ENCODE measurements at regions not wholly inside any gene's neighbourhood (a gene's known extent, or its start where the extent isn't known, plus 50 kb on each side); places are given as distances from the start of the nearest gene placed in this dataset.

DNA sequence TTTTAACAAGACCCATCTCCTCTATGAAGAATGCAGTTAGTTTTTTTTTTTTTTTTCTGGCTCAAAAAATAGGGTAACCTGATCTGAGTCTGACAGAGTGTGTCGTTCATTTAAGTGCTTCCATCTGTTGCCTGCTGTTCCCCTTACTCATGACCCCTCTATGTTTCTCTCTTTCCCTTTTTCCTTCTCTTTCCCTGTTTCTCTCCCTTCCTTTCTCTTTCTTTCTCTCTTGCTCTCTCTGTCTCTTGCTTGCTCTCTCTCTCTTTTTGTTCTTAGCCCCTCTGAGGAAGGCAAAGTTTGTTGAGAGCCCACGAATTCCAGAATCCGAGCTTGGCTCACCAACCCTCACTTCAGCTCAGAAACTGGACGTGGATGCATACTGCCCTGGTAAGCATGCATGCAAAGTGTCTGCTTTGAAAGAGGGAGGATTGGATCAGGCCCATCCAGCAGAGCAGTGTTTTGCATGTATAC, 185.0 kb downstream of the TANC2 start:
- ATAC-seq (no peak), DNase-seq (no peak)
- H3K27me3 Mint-ChIP-seq = no peaks in the 10 kb centered on the region
- no peak overlapping the region for H3K27ac Mint-ChIP-seq
- no peak overlapping the region for H3K4me3 Mint-ChIP-seq
- H3K9me3 Mint-ChIP-seq (ENCODE audit: low read depth) = no peaks in the 10 kb centered on the region
- H3K4me1 Mint-ChIP-seq = peaks cover 5% of the 10 kb centered on the region
- no peaks in the 10 kb centered on the region for H3K36me3 Mint-ChIP-seq
- CTCF ChIA-PET = interaction anchor here (0.7 kb wide), 1 partner anchor 1938 kb away, joined by 3 read pairs; no protein-coding TSS in a partner anchor

DNA sequence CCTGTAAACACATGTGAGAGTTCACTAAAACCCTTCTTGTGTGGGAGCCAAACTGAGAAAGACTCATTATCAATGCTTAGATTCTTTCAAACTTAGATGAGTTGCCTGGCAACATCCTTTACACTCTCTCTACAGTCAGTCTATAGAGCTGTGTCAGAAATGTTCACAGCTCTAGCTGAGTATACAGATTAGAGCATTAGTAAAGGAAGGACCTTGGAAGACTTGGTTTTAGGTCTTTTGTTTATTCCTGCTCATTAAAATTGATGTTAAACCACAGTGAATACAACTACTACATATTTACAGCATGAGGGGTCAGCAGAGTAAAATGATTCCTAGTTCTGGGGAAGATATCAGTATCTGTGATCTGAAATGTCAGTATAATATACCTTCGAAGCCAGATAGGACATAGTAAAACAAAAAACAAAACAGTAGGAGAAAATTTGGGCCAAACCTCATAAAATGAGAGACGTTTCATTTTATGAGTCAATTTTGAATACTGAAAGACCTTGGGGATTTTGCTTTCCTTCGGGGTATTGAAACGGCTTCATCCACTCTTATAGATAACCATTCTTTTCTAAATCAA, 186.0 kb downstream of the TANC2 start:
- CTCF ChIA-PET = no interaction called here
- no peaks in the 10 kb centered on the region for H3K9me3 Mint-ChIP-seq (ENCODE audit: low read depth)
- H3K4me3 Mint-ChIP-seq = no peak overlapping the region
- DNase-seq = no peak
- no peaks in the 10 kb centered on the region for H3K36me3 Mint-ChIP-seq
- no peak for ATAC-seq
- no peaks in the 10 kb centered on the region for H3K27me3 Mint-ChIP-seq
- H3K4me1 Mint-ChIP-seq = peaks cover 8% of the 10 kb centered on the region
- no peak overlapping the region for H3K27ac Mint-ChIP-seq

DNA sequence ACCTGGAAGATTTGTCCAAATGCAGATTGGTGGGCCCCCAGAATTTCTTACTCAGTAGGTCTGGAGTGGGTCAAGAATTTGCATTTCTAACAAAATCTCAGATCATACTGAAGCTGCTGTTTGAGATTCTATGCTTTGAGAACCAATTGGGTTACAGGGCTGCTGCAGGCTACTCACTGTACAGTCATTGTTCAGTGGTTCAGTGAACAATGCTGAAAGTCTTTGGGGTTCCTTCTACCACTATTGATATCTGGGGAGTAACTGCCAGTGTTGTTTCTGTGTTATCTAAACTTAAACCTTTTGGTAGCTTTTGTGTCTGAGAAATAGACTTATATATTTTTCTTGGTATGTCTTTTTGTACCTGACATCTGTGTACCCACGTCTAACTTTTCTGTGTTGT, 187.5 kb downstream of the TANC2 start:
- H3K9me3 Mint-ChIP-seq (ENCODE audit: low read depth) = no peaks in the 10 kb centered on the region
- CTCF ChIA-PET = no interaction called here
- peaks cover 10% of the 10 kb centered on the region for H3K4me1 Mint-ChIP-seq
- DNase-seq = no peak
- H3K27me3 Mint-ChIP-seq = no peaks in the 10 kb centered on the region
- H3K4me3 Mint-ChIP-seq = no peak overlapping the region
- H3K36me3 Mint-ChIP-seq = no peaks in the 10 kb centered on the region
- no peak overlapping the region for H3K27ac Mint-ChIP-seq
- no peak for ATAC-seq

DNA sequence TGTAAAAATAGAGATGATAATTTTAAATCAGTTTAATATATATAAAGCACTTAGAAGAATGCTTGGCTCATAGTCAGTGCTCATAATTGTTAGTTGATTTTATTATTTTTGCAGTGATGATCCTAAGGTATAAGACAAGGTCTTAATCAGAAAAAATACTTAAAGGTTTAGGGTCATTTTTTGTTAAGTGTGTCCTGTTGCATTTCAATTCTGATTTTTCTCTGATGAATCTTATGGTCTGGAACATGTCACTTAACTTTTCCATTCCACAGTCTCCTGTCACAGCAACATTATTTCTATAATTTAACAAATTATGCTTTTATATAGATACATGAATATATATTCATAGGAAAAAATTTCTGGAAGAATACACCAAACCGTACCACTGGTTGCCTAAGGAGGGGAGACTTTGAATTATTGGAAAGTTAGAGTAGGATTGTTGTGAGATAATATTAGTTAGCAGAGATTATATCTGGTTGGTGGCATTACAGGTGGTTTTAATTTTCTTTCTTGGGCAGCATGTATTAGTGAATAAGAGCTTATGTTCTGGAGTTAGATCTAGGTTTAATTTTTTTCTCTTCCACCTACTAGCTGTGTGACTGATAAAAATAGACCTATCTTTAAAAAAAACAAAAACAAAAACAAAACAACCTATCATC, 188.7 kb downstream of the TANC2 start:
- Mint-ChIP-seq H3K36me3 (no peaks in the 10 kb centered on the region), H3K4me3 (no peak overlapping the region), H3K27ac (no peak overlapping the region), H3K9me3 (ENCODE audit: low read depth) (no peaks in the 10 kb centered on the region), H3K27me3 (no peaks in the 10 kb centered on the region), H3K4me1 (peaks cover 10% of the 10 kb centered on the region)
- DNase-seq = no peak
- ATAC-seq = no peak
- CTCF ChIA-PET = no interaction called here

DNA sequence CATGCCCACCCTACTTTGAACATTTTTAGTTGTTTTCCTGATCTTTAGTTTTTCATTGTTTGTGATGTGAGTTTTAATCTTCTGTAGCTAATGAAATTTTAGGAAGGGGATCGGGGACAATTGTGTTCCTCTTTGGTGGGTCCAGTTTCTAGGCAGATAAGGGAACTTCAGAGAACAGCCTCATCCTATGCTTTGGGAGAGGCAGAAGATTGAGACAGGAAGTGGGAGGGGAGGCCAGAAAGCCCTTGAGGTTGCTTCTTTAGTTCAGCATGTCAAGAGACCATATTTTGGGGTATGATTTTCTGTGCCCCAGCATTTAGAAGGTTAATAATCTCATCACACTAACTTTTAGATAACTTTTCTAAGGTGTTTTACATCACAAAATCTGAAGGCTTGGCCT, 191.0 kb downstream of the TANC2 start:
- Mint-ChIP-seq H3K4me1 (peaks cover 9% of the 10 kb centered on the region), H3K4me3 (no peak overlapping the region), H3K36me3 (no peaks in the 10 kb centered on the region), H3K27me3 (no peaks in the 10 kb centered on the region), H3K27ac (no peak overlapping the region), H3K9me3 (ENCODE audit: low read depth) (no peaks in the 10 kb centered on the region)
- DNase-seq (no peak), ATAC-seq (no peak)
- CTCF ChIA-PET = no interaction called here

DNA sequence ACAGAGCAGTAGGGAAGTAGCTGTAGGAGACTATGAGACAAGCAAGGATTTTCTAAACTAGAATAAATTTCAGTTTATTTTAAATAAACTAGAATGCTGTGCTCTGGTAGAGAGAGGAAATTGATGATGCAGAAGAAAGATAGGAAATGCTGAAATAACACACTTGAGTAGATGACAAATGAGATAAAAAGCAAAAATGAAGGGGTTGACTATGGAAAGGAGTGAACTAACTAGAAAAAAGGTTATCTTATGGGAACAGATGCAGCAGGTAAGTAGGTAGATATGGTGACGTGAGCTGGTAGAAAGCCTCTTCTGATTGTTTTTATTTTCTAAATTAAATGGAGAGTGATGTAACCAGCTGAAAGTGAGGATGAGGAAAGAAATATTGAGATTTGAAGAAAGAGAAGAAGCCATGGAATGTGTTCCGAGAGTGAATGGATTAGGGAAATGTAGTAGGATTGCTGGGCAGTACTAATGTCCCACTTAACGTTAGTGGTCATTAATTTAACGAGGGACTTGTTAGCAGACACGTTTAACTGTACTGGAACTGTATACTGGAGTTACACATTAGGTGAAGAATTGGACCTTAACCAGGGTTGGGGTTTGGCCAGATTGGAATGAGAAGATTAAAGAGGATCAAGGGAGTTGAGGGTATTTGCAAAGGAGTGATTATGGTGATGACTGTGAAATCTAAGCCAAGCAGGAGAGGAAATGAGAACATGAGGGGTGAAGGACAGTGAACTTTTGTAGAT, 196.5 kb downstream of the TANC2 start:
- no peaks in the 10 kb centered on the region for H3K4me1 Mint-ChIP-seq
- peaks cover 7% of the 10 kb centered on the region for H3K27me3 Mint-ChIP-seq
- ATAC-seq = no peak
- H3K4me3 Mint-ChIP-seq = no peak overlapping the region
- H3K9me3 Mint-ChIP-seq (ENCODE audit: low read depth) = no peaks in the 10 kb centered on the region
- H3K27ac Mint-ChIP-seq = no peak overlapping the region
- no peaks in the 10 kb centered on the region for H3K36me3 Mint-ChIP-seq
- CTCF ChIA-PET = no interaction called here
- no peak for DNase-seq

DNA sequence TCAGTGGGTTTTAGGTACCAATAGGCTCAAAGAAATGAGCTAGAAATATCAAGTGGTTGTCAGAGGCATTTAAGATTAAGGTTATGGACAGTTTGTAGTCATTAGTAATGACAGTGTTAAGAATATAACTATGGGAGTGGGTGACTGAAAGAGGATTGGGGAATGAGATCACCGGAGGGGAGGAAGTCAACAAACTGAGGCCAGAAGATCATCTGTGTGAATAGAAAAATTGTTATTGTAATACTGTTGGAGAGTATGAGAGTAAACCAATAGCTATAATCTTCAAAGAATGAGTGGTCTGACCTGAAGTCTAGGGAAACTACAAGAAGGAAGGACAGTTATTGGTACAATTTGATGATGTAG, 197.1 kb downstream of the TANC2 start:
- Mint-ChIP-seq H3K27me3 (peaks cover 7% of the 10 kb centered on the region), H3K27ac (no peak overlapping the region), H3K4me3 (no peak overlapping the region), H3K36me3 (no peaks in the 10 kb centered on the region), H3K4me1 (no peaks in the 10 kb centered on the region), H3K9me3 (ENCODE audit: low read depth) (no peaks in the 10 kb centered on the region)
- ATAC-seq = no peak
- DNase-seq = no peak
- CTCF ChIA-PET = no interaction called here

DNA sequence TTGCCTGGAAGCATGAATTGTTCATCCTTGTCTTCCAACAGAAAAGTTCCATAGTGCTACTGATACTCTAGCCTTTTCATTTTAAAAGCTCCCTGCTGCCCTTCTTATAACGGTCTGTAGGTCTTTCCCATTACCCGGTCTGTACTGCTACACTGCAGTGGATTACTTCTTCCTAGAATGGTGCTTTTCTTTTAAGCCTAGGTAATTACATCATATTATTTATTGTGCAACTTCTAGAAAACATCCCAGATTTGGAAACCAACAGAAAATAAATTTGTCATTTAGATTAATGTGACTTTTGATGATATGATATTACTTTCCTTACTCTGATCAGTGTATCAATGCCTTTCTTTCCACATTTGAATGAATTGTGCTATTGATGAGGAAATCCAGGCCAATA, 199.4 kb downstream of the TANC2 start:
- Mint-ChIP-seq H3K36me3 (no peaks in the 10 kb centered on the region), H3K9me3 (ENCODE audit: low read depth) (no peaks in the 10 kb centered on the region), H3K27me3 (peaks cover 7% of the 10 kb centered on the region), H3K4me3 (no peak overlapping the region), H3K4me1 (no peaks in the 10 kb centered on the region), H3K27ac (no peak overlapping the region)
- ATAC-seq = no peak
- CTCF ChIA-PET = no interaction called here
- DNase-seq = no peak

DNA sequence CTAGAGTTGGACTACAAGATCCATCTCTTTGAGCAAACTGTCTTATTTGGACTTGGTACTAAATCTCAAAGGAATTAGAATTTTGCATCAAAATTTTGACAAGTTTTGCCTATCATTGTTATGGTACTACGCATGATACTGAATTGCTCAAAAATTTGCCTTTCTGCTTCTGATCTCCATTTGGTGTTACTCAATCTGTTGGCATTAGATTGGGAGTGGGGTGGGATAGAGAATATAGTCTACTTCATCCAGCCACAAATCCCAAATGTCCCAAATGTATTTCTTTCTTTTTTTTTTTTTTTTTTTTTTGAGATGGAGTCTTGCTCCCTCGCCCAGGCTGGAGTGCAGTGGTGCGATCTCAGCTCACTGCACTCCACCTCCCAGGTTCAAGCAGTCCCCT, 204.8 kb downstream of the TANC2 start:
- Mint-ChIP-seq H3K4me1 (no peaks in the 10 kb centered on the region), H3K27ac (no peak overlapping the region), H3K36me3 (no peaks in the 10 kb centered on the region), H3K9me3 (ENCODE audit: low read depth) (no peaks in the 10 kb centered on the region), H3K27me3 (peaks cover 7% of the 10 kb centered on the region), H3K4me3 (no peak overlapping the region)
- no peak for DNase-seq
- no peak for ATAC-seq
- CTCF ChIA-PET = no interaction called here

DNA sequence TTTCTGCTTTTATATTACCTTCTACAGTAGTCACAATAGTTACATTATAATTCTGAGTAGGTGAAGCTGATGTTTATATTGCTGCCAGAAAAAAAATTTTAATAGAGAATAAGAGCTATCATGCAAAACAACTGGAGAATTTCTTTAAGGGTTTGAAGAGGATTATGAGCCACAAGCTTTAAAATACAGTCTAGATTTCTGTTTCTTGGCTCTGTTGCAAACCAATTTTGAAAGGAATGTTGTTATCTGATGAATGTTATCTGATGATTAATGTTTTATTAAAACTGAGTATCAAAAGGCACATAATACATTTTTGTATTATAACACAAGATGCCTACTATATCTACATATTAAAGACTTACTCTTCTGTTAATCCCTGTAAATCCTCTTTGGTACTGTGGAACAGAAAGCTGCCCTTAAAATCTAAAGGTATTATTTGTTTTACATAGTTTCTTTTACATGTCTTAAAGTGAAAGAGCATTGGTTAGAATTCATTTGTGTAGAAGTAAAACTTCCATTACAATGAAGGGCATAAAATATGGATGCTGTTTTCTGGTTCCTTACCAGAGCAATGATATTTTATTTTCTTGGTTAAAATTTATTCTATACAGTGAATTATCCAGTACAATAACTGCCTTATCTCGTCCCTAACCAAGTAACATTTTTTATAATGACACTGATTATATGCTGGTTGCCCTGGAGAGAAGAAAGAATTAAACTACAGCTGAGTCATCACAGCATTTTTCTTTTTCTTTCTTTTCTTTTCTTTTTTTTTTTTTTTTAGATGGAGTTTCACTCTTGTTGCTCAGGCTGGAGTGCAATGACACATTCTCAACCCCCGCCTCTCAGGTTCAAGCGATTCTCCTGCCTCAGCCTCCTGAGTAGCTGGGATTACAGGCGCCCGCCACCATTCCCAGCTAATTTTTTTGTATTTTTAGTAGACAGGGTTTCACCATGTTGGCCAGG, 205.7 kb downstream of the TANC2 start:
- CTCF ChIA-PET = no interaction called here
- Mint-ChIP-seq H3K27ac (no peak overlapping the region), H3K9me3 (ENCODE audit: low read depth) (no peaks in the 10 kb centered on the region), H3K27me3 (peaks cover under 1% of the 10 kb centered on the region), H3K4me3 (no peak overlapping the region), H3K4me1 (no peaks in the 10 kb centered on the region), H3K36me3 (no peaks in the 10 kb centered on the region)
- DNase-seq (no peak), ATAC-seq (no peak)

DNA sequence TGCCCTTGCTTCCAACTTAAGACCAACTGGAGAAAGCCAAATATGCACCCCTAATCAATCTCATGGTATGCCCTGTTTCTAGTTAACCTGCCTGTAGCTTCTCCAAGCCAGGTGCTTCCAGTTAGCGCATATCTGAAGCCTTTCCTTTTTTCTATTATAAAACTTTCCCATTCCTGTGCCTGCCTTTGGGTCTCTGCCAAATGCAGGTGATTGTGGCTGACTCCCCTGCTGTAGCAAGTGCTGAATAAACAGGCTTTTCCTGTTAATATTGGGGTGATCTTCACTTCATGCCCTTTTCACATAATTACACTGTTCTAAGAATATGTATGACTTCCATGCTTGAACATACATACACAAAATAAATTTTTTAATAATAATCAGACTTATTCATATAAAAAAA, 207.4 kb downstream of the TANC2 start:
- Mint-ChIP-seq H3K36me3 (no peaks in the 10 kb centered on the region), H3K4me3 (no peak overlapping the region), H3K27ac (no peak overlapping the region), H3K27me3 (no peaks in the 10 kb centered on the region), H3K4me1 (no peaks in the 10 kb centered on the region), H3K9me3 (ENCODE audit: low read depth) (no peaks in the 10 kb centered on the region)
- CTCF ChIA-PET = no interaction called here
- DNase-seq (no peak), ATAC-seq (no peak)

DNA sequence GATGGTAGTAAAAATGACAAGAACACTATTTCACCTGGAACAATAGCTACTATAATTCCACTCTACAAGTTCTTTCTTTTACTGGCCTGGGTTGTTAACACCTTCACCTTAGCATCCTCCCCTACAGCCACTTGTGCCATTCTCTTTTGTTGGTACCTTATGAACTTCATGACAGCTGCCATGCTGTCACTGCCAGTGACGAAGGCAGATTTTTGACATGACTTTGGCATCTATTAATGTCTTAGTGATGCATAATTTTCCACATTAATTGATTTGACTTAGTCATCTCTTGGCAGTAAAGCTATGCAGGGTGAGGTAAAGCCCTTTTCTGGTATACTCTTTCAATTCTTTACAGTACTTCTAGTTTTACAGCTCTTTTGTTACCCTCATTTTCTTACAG, 207.9 kb downstream of the TANC2 start:
- CTCF ChIA-PET = no interaction called here
- H3K4me1 Mint-ChIP-seq = no peaks in the 10 kb centered on the region
- no peak overlapping the region for H3K27ac Mint-ChIP-seq
- H3K36me3 Mint-ChIP-seq = no peaks in the 10 kb centered on the region
- DNase-seq (no peak), ATAC-seq (no peak)
- H3K9me3 Mint-ChIP-seq (ENCODE audit: low read depth) = no peaks in the 10 kb centered on the region
- H3K4me3 Mint-ChIP-seq = no peak overlapping the region
- no peaks in the 10 kb centered on the region for H3K27me3 Mint-ChIP-seq

DNA sequence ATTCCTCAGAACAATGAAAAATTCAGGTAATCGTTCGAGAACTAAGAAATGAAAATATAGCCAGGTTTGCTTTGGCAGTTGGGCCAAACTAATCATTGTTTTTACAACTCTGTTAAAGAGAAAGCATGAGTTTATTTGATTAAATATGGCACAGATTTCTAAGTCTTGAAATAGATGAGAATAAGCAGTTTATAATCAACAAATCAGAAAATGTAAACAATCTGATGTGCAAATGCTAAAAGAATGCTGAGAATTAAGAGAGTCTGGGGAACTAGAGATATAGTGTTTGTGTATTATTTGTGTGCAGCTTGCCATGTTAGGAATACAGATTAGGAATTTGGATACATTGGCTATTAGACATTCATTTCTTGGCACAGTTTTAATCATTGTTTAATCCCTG, 212.5 kb downstream of the TANC2 start:
- CTCF ChIA-PET = no interaction called here
- H3K36me3 Mint-ChIP-seq = peaks cover 6% of the 10 kb centered on the region
- no peaks in the 10 kb centered on the region for H3K27me3 Mint-ChIP-seq
- DNase-seq = no peak
- no peaks in the 10 kb centered on the region for H3K4me1 Mint-ChIP-seq
- no peak for ATAC-seq
- no peak overlapping the region for H3K4me3 Mint-ChIP-seq
- no peak overlapping the region for H3K27ac Mint-ChIP-seq
- H3K9me3 Mint-ChIP-seq (ENCODE audit: low read depth) = no peaks in the 10 kb centered on the region

All from activated CD8-positive, alpha-beta memory T cell treated with anti-CD3 and anti-CD28 coated beads, Interleukin-2, amount 10 ng/mL, durations not matched to agents 7 days and 5 days (primary cell).